GM19238 (cell line): ENCODE measurements at regions not wholly inside any gene's neighbourhood (a gene's known extent, or its start where the extent isn't known, plus 50 kb on each side); places are given as distances from the start of the nearest gene placed in this dataset.
"Not testable (repeated sequence)": the region's sequence is repeated elsewhere in the genome, so short reads cannot be mapped to it uniquely, and the experiment has no call there.

Experiments used
- DNase-seq: peaks from one replicate; pipeline ENCODE4 v3.0.0; 2011; ENCODE audit warnings: low spot score; ENCODE audit not compliant: insufficient read length

DNA sequence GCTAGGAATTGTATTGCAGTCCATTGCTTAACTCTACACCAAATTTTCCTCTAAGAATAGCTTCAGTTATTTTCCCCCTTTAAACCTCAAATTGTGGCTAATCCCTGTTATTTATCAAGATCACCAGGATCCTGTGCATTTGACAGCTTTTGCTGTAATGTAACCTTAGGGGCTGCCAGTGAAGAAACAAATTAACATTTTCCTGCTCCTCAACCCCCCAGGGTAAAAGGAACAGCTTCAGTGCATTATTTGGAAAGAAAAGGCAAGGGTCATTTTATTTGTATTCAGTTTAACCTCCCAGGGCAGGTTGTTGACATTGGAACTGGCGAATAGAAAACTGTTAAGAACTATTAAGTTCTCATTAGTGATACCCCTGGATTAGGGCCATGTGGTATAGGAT, 57.0 kb downstream of the PCDH20 start:
- DNase-seq = no peak

DNA sequence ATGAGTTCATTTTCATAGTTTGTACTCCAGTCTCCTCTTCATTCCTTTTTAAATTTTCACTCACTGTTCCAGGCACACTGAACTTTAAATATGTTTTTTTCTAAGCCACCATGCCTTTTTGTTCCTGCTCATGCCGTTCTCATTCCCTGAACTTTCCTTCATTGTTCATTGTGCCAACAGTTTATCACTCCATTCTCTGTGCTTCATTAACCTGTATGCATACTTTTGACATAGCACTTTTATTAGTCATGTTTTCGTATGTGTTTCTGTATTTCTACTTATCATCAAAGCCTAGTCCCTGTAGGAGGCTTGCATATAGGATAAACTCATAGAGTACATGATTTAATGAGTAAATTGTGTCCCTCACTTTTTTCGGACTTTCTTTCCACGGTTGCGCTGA, 65.3 kb downstream of the PCDH20 start:
- DNase-seq = no peak

GRCh38 chr13:61339054-61339621, 76.5 kb downstream of the PCDH20 start:
- no peak for DNase-seq

DNA sequence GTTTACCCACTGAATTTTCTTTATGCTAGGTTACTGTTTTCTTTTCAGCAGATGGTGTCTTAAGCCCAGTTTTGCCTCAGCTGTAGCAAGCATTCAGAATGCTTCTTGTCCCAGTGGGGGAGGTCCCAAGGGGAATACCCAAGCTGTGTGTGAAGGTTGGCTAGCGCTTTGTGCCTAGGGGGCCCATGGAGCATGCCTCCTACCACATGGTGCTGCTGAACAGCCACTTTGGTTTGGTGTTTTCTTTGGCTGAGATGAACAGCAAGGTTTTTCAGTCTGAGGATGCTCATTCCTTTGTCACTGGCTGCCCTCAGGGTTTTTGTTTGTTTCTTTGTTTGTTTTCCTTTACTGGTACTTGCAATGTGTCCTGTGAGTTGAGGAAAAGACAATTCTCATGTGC, 99.0 kb downstream of the PCDH20 start:
- DNase-seq = no peak

DNA sequence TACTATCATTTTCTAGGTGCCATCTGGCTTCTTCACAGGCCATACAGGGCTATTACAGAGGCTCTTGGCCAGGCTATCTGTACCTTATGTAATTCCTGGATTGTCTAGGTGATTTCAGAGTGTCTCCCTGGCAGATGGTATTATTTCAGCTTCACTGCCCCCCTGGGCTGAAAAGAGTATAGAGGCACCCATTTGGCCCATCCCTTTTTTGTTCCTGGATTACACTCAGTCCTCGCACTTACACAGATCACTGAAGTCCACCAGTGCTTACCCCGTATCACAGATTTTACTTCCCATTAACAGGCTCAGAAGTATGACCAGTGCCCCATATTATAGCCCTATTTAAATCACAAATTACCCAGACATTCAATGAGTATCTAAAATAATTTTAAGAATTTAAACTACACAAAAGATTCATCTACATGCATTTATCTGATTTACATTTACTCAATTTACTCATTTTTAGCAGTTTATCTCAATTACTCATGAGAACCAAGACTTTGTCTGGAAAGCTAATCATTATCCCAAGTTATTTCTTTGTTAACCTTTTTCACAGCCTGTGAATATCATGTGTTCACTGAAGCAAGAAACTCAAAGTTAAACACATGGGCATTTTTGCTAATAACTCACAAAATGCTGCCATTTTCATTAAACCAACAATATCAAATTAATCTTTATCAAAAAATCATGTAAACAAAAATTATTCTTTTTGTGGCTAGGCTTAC, 121.0 kb downstream of the PCDH20 start:
- DNase-seq = no peak

GRCh38 chr13:61286148-61286745, 129.4 kb downstream of the PCDH20 start:
- DNase-seq = no peak

DNA sequence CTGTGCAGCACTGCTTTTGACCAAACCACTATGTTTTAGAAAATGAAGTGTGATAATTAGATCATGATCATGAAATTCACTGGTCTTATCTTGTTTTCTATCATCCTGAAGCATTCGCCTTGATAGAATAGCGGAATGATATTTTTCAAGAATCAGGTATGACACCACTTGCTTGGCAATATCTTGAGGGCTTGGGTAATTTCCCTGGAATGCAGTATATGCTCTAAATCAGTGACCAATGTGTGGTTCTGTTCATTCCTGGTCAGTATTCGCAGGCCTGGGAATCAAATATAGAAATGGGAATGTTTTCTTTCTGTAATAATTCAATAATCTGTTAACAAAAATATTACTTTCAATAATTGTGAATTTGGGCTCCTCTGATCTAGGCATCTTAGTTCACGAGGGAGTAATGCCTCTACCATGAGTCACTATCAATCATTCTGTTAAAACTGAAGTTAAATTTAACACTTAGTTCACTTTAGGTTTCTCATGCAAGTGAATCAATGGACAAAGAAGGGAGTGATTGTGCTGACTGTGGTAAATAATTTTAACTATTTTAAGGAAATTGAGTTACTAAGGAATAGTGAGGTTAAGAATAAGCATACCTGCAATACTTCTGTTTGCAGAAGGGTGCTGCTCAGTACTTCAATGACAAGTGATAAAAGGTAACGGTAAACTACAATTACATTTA, 137.9 kb downstream of the PCDH20 start:
- no peak for DNase-seq

- DNase-seq = no peak
These were observed 138.6 kb downstream of the PCDH20 start for GRCh38 chr13:61277088-61277487.

- no peak for DNase-seq
These were observed 139.2 kb downstream of the PCDH20 start for GRCh38 chr13:61276401-61276800.

DNA sequence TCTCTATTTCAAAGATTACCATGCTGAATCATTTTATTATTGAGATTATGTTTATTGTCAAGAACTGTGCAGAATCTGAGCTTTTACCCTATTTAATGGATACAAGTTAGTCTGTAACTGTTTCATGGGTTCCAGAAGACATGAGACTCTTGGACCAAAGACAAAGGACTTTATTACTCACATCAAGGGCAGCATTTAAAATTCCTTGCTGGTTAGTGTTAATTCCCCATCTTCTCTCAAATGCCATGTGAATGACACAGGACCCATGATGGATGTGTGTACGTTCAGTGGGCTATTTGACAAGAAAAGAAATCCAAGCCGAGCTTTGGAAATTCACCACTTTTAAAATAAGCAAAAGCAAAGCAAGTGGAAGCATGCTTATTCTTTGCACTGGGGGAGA, 139.9 kb downstream of the PCDH20 start:
- no peak for DNase-seq

DNA sequence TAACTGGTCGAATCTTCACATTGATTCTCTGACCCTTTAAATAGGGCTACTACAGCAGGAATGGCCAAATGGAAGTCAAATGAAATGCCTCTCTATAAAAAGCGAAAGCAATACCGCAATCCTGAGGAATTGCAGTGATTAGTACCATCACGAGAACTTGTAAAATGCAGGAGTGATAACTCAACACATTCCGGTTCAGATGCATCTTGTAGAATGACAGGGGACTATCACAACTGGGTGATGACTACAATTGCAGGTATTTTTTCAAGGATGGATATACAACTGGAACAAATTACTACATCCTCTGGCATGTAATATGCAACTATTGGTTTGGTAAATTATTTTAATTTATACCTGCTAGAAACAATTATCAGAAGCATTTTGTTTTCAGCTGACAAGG, 140.4 kb downstream of the PCDH20 start:
- no peak for DNase-seq

- not testable (repeated sequence) for DNase-seq
These were observed 148.8 kb downstream of the PCDH20 start for GRCh38 chr13:61266896-61267295.

GRCh38 chr13:61261746-61262472, 153.7 kb downstream of the PCDH20 start:
- no peak for DNase-seq

DNA sequence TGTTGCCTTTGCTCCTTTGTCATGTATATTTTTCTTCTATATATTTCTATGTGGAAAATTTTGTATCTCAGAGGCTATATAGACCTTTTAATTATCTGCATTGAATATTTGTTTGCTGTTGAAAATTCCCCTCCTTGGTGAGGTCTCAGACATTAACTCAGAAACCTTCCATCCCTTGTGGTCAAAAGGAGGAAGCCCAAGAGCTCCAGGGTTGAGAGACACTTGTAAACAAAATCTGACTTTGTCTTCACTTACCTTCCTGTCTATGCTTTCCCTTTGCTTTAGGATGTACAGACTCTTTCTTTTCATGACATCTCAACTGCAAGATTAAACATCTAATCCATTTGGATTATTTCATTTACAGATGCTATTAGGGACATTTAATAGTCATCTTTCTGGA, 157.5 kb downstream of the PCDH20 start:
- no peak for DNase-seq

DNA sequence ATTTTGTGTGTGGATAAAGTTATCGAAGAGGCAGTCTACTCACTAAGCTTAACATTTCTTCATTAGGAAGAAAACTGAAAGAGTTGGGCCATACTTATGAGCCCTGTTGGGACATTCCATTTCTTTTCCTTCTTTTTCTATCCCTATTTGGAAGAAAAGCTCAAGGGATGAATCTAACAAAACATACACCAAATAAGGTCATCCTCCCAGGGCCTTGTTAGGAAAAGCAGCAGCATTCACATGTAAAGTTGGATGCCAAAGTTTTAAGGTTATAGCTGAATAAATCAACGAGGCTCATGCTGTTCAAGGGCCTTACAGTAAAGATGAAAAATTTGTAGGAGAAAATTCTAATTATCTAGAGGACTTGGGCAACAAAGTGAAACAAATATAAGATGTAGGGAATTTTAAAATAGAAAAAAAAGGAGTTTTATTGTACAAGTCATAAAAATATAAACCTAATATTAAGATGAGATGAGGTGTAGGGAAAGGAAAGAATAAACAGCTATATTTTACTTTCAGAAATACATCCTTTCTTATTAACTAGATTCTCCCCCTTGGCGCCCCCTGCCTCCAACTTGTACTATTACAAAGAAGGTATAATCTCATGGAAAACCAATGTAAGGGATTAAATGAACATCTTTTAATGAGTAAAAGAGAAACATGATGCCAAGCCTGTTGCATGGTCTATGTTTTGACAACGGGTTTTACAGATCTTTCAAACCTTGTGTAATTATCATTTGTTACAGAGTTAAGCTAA, 160.4 kb downstream of the PCDH20 start:
- no peak for DNase-seq

DNA sequence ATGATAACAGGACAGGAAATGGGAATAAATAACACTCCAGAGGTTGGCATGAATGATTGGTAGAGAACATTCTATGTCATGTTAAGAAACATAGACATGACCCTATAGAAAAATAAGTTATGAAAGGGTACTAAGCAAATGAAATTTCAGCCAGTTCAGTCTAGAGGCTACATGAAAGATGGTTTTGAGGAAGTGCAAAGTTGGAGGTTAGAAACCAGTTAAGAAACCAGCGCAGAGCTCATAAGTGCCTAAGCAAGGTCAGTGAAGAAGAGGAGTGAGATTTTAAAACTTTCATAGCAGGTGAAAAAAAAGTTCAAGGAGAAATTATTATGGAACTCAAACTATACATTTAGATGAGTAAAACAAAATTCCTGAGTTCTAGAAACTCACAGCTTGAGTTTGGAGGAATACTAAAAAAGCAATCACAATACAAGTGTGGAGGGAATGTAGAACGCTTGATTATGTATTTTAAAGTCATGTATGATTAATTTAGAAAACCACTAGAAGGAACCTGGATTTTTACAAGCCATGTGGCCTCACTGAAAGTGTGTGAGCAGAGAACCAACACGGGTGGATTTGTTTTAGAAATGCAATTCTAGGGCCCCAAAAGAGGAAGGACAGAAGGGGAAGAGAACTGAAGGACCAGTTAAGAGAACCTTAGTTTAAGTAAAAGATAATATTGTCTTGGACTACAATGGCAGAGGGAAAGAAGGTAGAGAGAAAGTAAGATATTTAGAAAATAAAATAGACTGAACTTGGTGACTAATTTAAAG, 162.4 kb downstream of the PCDH20 start:
- DNase-seq = no peak

DNA sequence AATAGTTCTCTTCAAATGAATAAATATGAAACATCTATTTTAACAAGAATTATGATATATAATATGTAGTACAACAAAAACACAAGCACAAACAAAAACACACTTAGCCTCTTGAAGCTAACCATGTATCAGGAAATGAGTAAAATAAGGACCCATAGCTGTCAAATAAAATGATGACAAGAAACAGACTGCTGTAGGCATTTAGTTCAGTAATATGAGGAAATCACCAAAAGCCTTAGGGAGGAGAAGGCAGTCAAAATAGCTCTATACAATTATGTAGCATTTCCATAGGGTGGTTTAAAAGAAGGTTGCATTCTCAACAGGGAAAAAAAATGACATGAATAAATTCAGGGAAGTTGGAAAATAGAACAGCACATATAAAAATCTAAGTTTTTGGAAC, 163.4 kb downstream of the PCDH20 start:
- DNase-seq = no peak

- no peak for DNase-seq
These were observed 168.3 kb downstream of the PCDH20 start for GRCh38 chr13:61247149-61247936.

DNA sequence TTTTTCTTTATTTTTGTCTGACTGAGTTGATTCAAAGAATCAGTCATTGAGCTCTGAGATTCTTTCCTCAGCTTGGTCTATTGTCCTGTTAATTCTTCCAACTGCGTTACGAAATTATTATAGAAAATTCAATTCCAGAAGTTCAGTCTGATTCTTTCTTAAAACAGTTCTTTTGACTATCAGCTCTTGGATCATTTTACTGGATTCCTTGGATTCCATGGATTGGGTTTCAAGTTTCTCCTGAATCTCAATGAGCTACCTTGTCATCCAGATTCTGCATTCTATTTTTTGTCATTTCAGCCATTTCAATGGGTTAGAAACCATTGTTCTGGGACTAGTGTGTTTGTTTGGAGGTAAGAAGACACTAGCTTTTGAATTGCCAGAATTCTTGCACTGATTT, 169.3 kb downstream of the PCDH20 start:
- no peak for DNase-seq
